Erythroblast (primary cell): ENCODE measurements at regions not wholly inside any gene's neighbourhood (a gene's known extent, or its start where the extent isn't known, plus 50 kb on each side); places are given as distances from the start of the nearest gene placed in this dataset.

Experiments used
- GATA1 ChIP-seq: IDR thresholded peaks from 2 replicates; pipeline ENCODE4 v1.6.1; 2011; ENCODE audit warnings: low read depth, mild to moderate bottlenecking, control low read depth, low read length, moderate library complexity
- POLR2A ChIP-seq: IDR thresholded peaks from 2 replicates; pipeline ENCODE4 v1.6.1; 2011; ENCODE audit warnings: mild to moderate bottlenecking, low read length

GRCh38 chr2:133710613-133711012, 142.3 kb upstream of the NCKAP5 start:
- TF ChIP-seq GATA1 (no peak), POLR2A (no peak)
